Activated CD8-positive, alpha-beta memory T cell treated with anti-CD3 and anti-CD28 coated beads, Interleukin-2, amount 50 U/mL, for 1 hour (primary cell): ENCODE measurements at regions not wholly inside any gene's neighbourhood (a gene's known extent, or its start where the extent isn't known, plus 50 kb on each side); places are given as distances from the start of the nearest gene placed in this dataset.
"Not testable (repeated sequence)": the region's sequence is repeated elsewhere in the genome, so short reads cannot be mapped to it uniquely, and the experiment has no call there.

Experiments
- DNase-seq: peaks from one replicate; pipeline ENCODE4 v3.0.0-alpha.2; 2020; ENCODE audit errors: extremely low read depth

- not testable (repeated sequence) for DNase-seq
Measured at GRCh38 chr17:20681746-20682722, 102.5 kb downstream of the CDRT15L2 start.

DNA sequence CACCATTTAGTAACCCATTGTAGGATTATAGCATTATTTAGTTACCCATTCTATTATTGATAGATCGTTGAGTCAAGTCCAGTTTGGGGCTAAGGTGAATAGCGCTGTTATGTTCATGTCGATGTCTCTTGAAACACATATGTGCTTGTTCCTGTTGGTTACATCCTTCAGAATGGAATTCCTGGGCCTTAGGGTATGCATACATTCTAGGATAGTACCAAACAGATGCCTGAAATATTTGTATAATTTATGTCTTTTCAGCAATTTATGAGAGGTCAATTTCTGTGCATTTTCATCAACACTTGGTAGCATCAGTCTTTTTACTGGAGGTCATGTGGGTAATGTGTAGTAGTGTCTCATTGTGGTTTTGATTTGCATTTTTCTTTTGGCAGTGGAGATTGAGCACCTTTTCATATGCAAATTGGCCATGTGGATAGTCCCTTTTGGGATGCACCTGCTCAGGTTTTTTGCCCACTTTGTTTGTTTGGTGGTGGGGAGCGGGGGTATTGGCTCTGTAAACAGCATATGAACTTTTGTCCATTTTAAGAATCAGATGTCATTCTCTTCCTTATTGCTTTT lies 104.2 kb downstream of the CDRT15L2 start:
- DNase-seq, result not testable (repeated sequence)

DNA sequence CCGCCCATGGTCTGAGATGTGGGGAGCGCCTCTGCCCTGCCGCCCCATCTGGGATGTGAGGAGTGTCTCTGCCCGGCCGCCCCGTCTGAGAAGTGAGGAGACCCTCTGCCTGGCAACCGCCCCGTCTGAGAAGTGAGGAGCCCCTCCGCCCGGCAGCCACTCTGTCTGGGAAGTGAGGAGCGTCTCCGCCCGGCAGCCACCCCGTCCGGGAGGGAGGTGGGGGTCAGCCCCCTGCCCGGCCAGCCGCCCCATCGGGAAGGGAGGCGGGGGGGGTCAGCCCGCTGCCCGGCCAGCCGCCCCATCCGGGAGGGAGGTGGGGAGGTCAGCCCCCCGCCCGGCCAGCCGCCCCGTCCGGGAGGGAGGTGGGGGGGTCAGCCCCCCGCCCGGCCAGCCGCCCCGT lies 105.5 kb downstream of the CDRT15L2 start:
- not testable (repeated sequence) for DNase-seq

- DNase-seq, result not testable (repeated sequence)
Measured at GRCh38 chr17:20687584-20687983, 108.1 kb downstream of the CDRT15L2 start.

GRCh38 chr17:20689170-20689749 lies 109.7 kb downstream of the CDRT15L2 start:
- DNase-seq, result not testable (repeated sequence)

DNA sequence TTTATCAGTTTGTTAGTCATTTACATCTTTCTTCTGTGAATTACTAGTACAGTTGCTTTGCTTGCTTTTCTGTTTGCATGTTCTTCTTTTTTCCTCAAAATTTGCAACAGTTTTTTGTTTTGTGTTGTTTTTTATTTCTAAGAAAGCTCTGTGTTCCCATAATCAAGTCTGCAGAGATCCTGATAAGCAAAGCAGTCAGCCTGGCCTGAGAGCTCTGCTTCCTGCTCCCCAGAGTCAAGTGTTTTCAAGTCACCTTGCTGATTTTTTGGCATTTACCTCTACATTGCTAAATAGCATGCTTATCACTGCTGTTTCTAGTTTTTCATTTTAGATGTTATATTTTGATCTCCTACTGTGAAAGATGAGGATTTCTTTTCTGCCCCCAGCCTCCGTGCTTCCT lies 113.2 kb downstream of the CDRT15L2 start:
- DNase-seq, result not testable (repeated sequence)

- DNase-seq, result not testable (repeated sequence)
Measured at GRCh38 chr17:20695871-20696270, 116.3 kb downstream of the CDRT15L2 start.

GRCh38 chr17:20698463-20699206 lies 119.1 kb downstream of the CDRT15L2 start:
- DNase-seq, result not testable (repeated sequence)

DNA sequence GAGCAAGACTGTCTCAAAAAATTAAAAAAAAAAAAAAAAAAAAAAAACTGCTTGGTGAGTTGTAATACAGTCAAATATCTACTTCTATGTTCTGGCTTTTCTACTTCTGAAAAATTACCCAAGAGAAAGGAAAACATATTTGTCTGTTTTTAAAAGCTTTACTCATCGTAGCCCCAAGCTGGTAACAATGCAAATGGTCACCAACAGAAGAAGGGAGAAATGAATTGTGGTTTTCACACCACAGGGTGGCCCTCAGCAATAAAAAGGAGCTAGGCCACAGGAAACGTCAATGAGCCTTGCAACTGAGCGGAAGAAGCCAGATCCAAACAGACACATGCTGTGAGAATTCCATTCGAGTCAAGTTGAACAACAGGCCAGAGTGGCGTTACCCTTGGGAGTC lies 121.0 kb downstream of the CDRT15L2 start:
- not testable (repeated sequence) for DNase-seq

GRCh38 chr17:20701366-20701765 lies 121.8 kb downstream of the CDRT15L2 start:
- DNase-seq, result not testable (repeated sequence)

GRCh38 chr17:20702692-20703091 lies 123.2 kb downstream of the CDRT15L2 start:
- DNase-seq, result no peak

DNA sequence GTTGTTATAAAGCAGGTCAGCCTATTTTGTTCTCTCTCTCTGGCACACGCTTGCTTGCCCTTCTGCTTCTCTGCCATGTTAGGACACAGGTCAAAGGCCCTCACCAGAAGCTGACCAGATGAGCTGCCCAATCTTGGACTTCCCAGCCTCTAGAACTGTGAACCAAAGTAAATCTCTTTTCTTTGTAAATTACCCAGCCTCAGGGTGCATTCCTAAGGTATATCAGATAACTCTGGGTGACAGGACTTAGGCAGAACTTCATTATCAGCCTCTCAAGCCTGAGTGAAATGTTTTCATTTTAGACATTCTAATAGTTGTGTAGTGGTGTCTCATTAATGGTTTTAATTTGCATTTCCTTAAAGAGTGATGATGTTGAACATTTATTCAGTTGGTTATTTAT lies 124.3 kb downstream of the CDRT15L2 start:
- DNase-seq, result no peak

DNA sequence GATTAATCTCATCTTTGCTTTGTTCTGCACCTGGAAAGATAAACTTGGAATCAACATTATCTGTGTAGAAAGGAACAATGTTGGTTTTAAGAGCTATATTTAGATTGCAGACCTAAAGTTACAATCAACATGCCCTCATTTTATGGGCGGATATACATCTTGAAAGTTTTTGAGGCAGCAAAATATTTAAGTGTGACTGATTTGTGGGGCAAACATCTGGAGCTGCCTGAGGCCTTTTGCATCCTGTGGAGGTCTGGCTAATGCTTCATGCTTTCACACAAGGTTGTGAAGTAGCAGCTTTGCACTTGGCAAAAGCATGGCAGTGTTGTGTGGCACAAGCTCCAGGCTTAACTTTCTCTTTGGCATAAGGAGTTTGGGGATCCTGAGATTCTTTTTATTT lies 125.7 kb downstream of the CDRT15L2 start:
- not testable (repeated sequence) for DNase-seq

GRCh38 chr17:20706751-20707373 lies 127.3 kb downstream of the CDRT15L2 start:
- no peak for DNase-seq

DNA sequence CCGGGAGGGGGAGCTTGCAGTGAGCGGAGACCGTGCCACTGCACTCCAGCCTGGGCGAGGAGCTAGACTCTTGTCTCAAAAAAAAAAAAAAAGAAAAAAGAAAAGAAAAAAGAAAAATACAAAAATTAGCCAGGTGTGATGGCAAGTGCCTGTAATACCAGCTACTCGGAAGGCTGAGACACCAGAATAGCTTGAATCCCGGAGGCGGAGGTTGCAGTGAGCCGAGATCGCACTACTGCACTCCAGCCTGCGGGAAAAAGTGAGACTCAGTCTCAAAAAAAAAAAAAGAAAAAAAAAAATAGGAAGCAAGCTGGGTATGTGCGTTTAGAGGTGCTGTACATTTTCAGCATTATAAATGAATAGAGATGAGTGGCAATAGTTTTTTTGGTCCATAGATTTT lies 129.3 kb downstream of the CDRT15L2 start:
- not testable (repeated sequence) for DNase-seq

DNA sequence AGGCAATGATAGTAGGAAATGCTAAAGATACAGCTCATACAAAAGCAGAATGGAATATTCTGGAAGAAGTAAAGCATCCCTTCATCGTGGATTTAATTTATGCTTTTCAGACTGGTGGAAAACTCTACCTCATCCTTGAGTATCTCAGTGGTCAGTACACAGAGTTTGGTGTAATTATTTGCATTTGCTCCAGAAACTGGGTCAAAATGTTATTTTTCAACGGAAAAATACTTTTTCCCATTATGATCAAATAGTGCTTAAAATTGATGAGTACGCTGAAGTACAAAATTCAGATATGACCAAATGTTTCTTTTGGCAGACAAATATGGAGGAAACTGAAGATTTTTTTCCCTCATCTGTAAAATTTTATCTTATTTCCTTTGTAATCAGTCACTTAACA lies 137.0 kb downstream of the CDRT15L2 start:
- not testable (repeated sequence) for DNase-seq

GRCh38 chr17:20721171-20721570 lies 141.6 kb downstream of the CDRT15L2 start:
- DNase-seq, result no peak

DNA sequence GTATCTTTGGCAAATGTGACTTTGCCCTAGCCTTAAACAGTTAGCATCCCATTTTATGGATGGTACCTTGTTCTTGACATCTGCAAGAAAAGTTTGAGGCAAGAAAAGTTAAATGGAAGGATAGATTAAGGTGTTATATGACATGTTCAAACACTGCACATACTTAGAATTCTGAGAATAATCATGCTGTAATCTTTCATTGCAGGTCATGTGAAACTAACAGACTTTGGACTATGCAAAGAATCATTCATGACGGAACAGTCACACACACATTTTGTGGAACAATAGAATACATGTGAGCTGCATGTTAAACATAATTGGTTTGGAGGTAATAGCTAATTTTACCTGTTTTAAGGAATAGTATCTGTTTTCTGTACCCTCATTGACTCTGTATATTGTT lies 144.9 kb downstream of the CDRT15L2 start:
- DNase-seq, result not testable (repeated sequence)

DNA sequence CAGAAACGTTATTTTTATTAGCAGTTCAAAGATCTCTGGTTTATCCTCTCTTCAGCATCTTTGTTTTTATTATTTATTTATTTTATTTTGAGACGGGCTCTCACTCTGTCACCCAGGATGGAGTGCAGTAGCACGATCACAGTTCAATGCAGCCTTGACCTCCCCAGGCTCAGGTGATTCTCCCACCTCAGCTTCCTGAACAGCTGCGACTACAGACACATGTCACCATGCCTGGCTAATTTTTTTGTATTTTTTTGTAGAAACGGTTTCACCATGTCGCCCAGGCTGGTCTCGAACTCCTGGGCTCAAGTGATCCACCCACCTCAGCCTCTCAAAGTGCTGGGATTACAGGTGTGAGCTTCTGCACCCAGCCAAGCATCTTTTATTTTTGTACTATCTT lies 147.7 kb downstream of the CDRT15L2 start:
- DNase-seq, result not testable (repeated sequence)

GRCh38 chr17:20728181-20728580 lies 148.7 kb downstream of the CDRT15L2 start:
- no peak for DNase-seq

DNA sequence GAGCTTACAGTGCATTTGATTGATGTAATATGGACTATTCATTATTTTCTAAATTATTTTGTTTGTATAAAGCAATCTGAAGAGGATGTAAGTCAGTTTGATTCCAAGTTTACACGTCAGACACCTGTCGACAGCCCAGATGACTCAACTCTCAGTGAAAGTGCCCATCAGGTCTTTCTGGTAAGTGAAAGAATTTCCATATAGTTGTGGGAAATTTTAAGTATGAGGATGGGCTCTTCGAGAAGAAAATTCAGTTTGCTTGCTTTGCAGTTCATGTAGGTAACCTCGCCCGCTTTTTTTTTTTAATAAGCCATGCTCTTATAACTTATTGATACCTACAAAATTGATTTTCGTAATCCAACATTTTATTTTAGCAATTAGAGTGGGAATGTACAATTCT lies 151.6 kb downstream of the CDRT15L2 start:
- not testable (repeated sequence) for DNase-seq
